ENCODE measurements at regions not wholly inside any gene's neighbourhood (a gene's known extent, or its start where the extent isn't known, plus 50 kb on each side); places are given as distances from the start of the nearest gene placed in this dataset.
A peak's percentile ranks its signal among the peaks of the same experiment; 100 is the strongest.

DNA sequence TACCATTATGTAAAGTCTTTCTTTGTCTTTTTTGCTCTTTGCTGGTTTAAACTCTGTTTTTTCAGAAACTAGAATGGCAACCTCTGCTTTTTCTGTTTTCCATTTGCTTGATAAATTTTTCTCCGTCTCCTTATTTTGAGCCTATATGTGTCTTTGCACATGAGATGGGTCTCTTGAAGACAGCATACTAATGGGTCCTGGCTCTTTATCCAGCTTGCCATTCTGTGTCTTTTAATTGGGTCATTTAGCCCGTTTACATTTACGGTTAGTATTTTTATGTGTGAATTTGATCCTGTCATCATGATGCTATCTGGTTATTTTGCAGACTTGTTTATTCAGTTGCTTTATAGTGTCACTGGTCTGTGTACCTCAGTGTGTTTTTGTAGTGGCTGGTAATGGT is 207.9 kb upstream of the TMEM260 start:
- DNase-seq (ENCODE audit: low read depth): no peak
- TF ChIP-seq CTCF (conservative IDR thresholded peaks at IDR 0.05; ENCODE audit: low read length): no peak
- H3K4me3 ChIP-seq (ENCODE audit: low read length): no peak overlapping the region

- no peak for DNase-seq (ENCODE audit: low read depth)
- H3K4me3 ChIP-seq (ENCODE audit: low read length): no peak overlapping the region
- no peak for TF ChIP-seq CTCF (conservative IDR thresholded peaks at IDR 0.05; ENCODE audit: low read length)
Measured at GRCh38 chr14:56374421-56374820, 205.2 kb upstream of the TMEM260 start.

DNA sequence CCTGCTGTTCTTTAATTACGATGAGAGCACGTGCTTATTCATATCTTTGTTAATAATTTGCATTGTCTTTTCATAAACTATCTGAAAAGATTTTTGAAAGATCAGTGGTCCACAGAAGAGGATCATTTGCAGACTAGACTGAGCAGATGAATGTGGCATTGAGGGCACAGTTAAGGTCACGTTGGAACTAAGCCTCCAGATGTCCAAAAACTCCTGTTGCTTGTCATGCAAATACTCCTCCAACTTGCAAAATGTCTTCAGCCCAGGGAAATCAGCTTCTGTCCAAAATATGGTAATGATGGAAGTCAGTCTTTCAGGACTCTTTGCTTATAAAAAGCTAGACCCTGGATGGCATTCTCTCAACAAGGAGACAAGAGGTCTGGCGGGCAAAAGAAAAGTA is 201.6 kb upstream of the TMEM260 start:
- no peak overlapping the region for H3K4me3 ChIP-seq (ENCODE audit: low read length)
- DNase-seq (ENCODE audit: low read depth): no peak
- no peak for TF ChIP-seq CTCF (conservative IDR thresholded peaks at IDR 0.05; ENCODE audit: low read length)

DNA sequence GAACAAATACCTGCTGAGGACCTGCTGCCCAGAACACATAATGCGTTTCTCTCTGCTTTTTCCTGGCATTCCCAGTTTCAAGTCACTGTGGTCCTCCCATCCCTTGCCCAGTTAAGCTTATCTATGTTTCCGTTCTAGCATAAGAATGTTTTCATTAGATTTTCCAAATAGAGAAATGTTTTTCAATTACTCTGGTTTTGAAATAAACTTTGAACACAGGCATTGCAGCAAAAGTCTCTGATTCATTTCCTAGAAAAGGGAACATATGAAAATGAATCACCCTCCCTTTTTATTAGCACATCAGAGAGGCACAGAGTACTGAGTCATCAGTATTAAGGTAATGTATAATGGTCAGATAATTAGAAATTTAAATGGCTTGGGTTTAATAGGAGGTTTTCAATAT is 201.1 kb upstream of the TMEM260 start:
- no peak for TF ChIP-seq CTCF (conservative IDR thresholded peaks at IDR 0.05; ENCODE audit: low read length)
- DNase-seq (ENCODE audit: low read depth): peak; percentile 51
- H3K4me3 ChIP-seq (ENCODE audit: low read length): no peak overlapping the region

DNA sequence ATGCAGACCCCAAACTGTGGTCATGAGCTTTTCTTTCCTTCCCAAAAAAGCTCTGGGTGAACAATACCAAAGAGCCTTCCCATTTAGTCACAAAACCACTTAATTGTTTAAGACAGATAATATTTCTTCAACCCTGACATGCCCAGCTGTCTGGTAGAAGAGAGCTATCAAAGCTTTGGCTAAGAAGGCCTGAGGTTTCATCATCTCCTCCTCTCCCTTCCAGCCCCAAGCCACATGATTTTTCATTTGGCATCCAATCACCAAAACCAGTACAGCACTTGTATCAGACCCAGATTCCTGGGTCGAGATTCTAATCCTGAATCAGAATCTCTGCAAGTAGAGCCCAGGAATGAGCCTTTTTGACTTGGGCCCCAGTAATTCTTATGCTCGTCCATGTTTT is 199.6 kb upstream of the TMEM260 start:
- no peak overlapping the region for H3K4me3 ChIP-seq (ENCODE audit: low read length)
- no peak for TF ChIP-seq CTCF (conservative IDR thresholded peaks at IDR 0.05; ENCODE audit: low read length)
- peak; percentile 61 for DNase-seq (ENCODE audit: low read depth)

- no peak for DNase-seq (ENCODE audit: low read depth)
- no peak for TF ChIP-seq CTCF (conservative IDR thresholded peaks at IDR 0.05; ENCODE audit: low read length)
Measured at GRCh38 chr14:56386024-56386423, 193.6 kb upstream of the TMEM260 start.

GRCh38 chr14:56390859-56391258 is 188.7 kb upstream of the TMEM260 start:
- DNase-seq (ENCODE audit: low read depth): no peak
- H3K4me3 ChIP-seq (ENCODE audit: low read length): no peak overlapping the region
- no peak for TF ChIP-seq CTCF (conservative IDR thresholded peaks at IDR 0.05; ENCODE audit: low read length)

More at GRCh38 chr14:56386024-56386423, 193.6 kb upstream of the TMEM260 start:
- no peak overlapping the region for H3K4me3 ChIP-seq (ENCODE audit: low read length)
